ENCODE measurements at regions not wholly inside any gene's neighbourhood (a gene's known extent, or its start where the extent isn't known, plus 50 kb on each side); places are given as distances from the start of the nearest gene placed in this dataset.

- BruUV-seq (replicated peaks) = no TSS peak
- no peaks in the 10 kb centered on the region for H3K36me3 ChIP-seq (replicated peaks in 1 of 2; ENCODE audit: control insufficient read depth in 1 of 2, insufficient read depth in 2 of 2, low read length in 2 of 2)
- intact Hi-C loops (cut with micrococcal nuclease; ENCODE audit: unreplicated experiment) (no loop called here), in situ Hi-C loops (cut with HindIII; ENCODE audit: extremely low pct_ligation_motif_present, low pct_unique_long_range_greater_than_20kb) (no loop called here)
- no peak overlapping the region for H3K4me3 ChIP-seq (replicated peaks in 1 of 3; ENCODE audit: insufficient read depth in 1 of 3, low read depth in 2 of 3, low read length in 3 of 3)
- DNase-seq (ENCODE audit: low spot score) = peak; percentile 4
- no peak for FAIRE-seq
- ChIA-PET CTCF (ENCODE audit: low intra/inter-chr PET ratio, low total read pairs) (no interaction called here), POLR2A (no interaction called here)
- no peaks in the 10 kb centered on the region for H4K20me1 ChIP-seq (ENCODE audit: insufficient read depth, low read length)
- peak; percentile 36; the same call in 1 of the 2 replicates for TF ChIP-seq BHLHE40 (IDR thresholded peaks at IDR 0.05; ENCODE audit: low read length)
- TF ChIP-seq ZMYM3 (CRISPR knock-in tag; IDR thresholded peaks at IDR 0.05) = 0 out of 2 replicates have a peak, but pooled peaks have one; percentile 16
- no peak for TF ChIP-seq JDP2 (CRISPR knock-in tag; IDR thresholded peaks at IDR 0.05; ENCODE audit: borderline replicate concordance)
- no peak for TF ChIP-seq ZSCAN29 (CRISPR knock-in tag; conservative IDR thresholded peaks at IDR 0.05)
- no peak for TF ChIP-seq SOX13 (IDR thresholded peaks at IDR 0.05)
- peak in 1 of 2 experiments; percentile 31; a peak in 1 of 4 replicates for TF ChIP-seq SOX13 (CRISPR knock-in tag; conservative IDR thresholded peaks at IDR 0.05 in 1 of 2, IDR thresholded peaks at IDR 0.05 in 1 of 2)
- TF ChIP-seq, protein P1, sequence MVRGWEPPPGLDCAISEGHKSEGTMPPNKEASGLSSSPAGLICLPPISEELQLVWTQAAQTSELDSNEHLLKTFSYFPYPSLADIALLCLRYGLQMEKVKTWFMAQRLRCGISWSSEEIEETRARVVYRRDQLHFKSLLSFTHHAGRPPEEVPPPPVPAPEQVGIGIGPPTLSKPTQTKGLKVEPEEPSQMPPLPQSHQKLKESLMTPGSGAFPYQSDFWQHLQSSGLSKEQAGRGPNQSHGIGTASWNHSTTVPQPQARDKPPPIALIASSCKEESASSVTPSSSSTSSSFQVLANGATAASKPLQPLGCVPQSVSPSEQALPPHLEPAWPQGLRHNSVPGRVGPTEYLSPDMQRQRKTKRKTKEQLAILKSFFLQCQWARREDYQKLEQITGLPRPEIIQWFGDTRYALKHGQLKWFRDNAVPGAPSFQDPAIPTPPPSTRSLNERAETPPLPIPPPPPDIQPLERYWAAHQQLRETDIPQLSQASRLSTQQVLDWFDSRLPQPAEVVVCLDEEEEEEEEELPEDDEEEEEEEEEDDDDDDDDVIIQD (CRISPR knock-in tag; IDR thresholded peaks at IDR 0.05; ENCODE audit: low read depth) = peak; percentile 21; the same call in 1 of the 2 replicates
- TF ChIP-seq NCOA2 (CRISPR knock-in tag; IDR thresholded peaks at IDR 0.05) = no peak
- peak; percentile 86 for TF ChIP-seq ELF3 (CRISPR knock-in tag; IDR thresholded peaks at IDR 0.05)
- no peak for TF ChIP-seq SOX6 (IDR thresholded peaks at IDR 0.05)
- TF ChIP-seq SOX6 (CRISPR knock-in tag; IDR thresholded peaks at IDR 0.05) = peak; percentile 35; the same call in 1 of the 2 replicates
- TF ChIP-seq SOX5 (CRISPR knock-in tag; IDR thresholded peaks at IDR 0.05; ENCODE audit: borderline replicate concordance) = peak; percentile 18; the same call in 1 of the 2 replicates
- no peak for TF ChIP-seq NR2F2 (IDR thresholded peaks at IDR 0.05; ENCODE audit: borderline replicate concordance, low read depth)
- TF ChIP-seq ELF1 (CRISPR knock-in tag; IDR thresholded peaks at IDR 0.05) = 0 out of 2 replicates have a peak, but pooled peaks have one; percentile 36
- TF ChIP-seq, protein P2, sequence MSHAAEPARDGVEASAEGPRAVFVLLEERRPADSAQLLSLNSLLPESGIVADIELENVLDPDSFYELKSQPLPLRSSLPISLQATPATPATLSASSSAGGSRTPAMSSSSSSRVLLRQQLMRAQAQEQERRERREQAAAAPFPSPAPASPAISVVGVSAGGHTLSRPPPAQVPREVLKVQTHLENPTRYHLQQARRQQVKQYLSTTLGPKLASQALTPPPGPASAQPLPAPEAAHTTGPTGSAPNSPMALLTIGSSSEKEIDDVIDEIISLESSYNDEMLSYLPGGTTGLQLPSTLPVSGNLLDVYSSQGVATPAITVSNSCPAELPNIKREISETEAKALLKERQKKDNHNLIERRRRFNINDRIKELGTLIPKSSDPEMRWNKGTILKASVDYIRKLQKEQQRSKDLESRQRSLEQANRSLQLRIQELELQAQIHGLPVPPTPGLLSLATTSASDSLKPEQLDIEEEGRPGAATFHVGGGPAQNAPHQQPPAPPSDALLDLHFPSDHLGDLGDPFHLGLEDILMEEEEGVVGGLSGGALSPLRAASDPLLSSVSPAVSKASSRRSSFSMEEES (CRISPR knock-in tag; IDR thresholded peaks at IDR 0.05) = peak; percentile 28; the same call in 1 of the 2 replicates
- no peak for TF ChIP-seq STAT5B (CRISPR knock-in tag; IDR thresholded peaks at IDR 0.05)
- no peak for TF ChIP-seq NR0B2 (CRISPR knock-in tag; IDR thresholded peaks at IDR 0.05)
- 12% methylated on average over 5 of the region's 5 CpGs for WGBS (ENCODE audit: low lambda C conversion rate)
- peaks cover 49% of the 10 kb centered on the region for H3K4me1 ChIP-seq (ENCODE audit: insufficient read depth, low read length)
- H3K9me3 ChIP-seq (ENCODE audit: low read length) = no peaks in the 10 kb centered on the region
- peak; percentile 49; the same call in 1 of the 3 replicates for ATAC-seq
- no peaks in the 10 kb centered on the region for H3K27me3 ChIP-seq (ENCODE audit: control insufficient read depth in 1 of 2, insufficient read depth in 2 of 2, low read length in 2 of 2)
- H2AFZ ChIP-seq (ENCODE audit: low read length) = peak overlapping the region; percentile 68
- no peak overlapping the region for H3K27ac ChIP-seq (ENCODE audit: extremely low read length, insufficient read depth, low read length)
- H3K79me2 ChIP-seq (ENCODE audit: insufficient read depth, low read length) = no peaks in the 10 kb centered on the region
- H3K9ac ChIP-seq (ENCODE audit: insufficient read depth, low read depth, low read length) = no peak overlapping the region
- peak overlapping the region; percentile 48 for H3K4me2 ChIP-seq (ENCODE audit: low read depth, low read length)
Measured at GRCh38 chr4:38526412-38526811, 137.6 kb upstream of the KLF3 start.
